HG03469 (cell line): ENCODE measurements at regions not wholly inside any gene's neighbourhood (a gene's known extent, or its start where the extent isn't known, plus 50 kb on each side); places are given as distances from the start of the nearest gene placed in this dataset.

Source experiments
- ATAC-seq: cut with Tn5 transposase; IDR thresholded peaks from one replicate; pipeline ENCODE4 v1.9.1; 2021; ENCODE audit warnings: mild to moderate bottlenecking, moderate library complexity, moderate number of reproducible peaks; ENCODE audit not compliant: unreplicated experiment

- ATAC-seq = no peak
Measured at GRCh38 chr4:127149086-127149485, 483.7 kb upstream of the INTU start.

- ATAC-seq = no peak
Measured at GRCh38 chr4:127151941-127152340, 480.8 kb upstream of the INTU start.

- ATAC-seq = no peak
Measured at GRCh38 chr4:127155116-127155515, 477.6 kb upstream of the INTU start.

GRCh38 chr4:127155555-127155954 is 477.2 kb upstream of the INTU start:
- no peak for ATAC-seq

- ATAC-seq = no peak
Measured at GRCh38 chr4:127162741-127163140, 470.0 kb upstream of the INTU start.

- no peak for ATAC-seq
Measured at GRCh38 chr4:127165971-127166370, 466.8 kb upstream of the INTU start.

- ATAC-seq = no peak
Measured at GRCh38 chr4:127174201-127174600, 458.6 kb upstream of the INTU start.

GRCh38 chr4:127174616-127175015 is 458.1 kb upstream of the INTU start:
- ATAC-seq = no peak

GRCh38 chr4:127179256-127180087 is 453.3 kb upstream of the INTU start:
- ATAC-seq = no peak

GRCh38 chr4:127181001-127181400 is 451.8 kb upstream of the INTU start:
- ATAC-seq = no peak

GRCh38 chr4:127182687-127183086 is 450.1 kb upstream of the INTU start:
- ATAC-seq = no peak

- no peak for ATAC-seq
Measured at GRCh38 chr4:127188847-127189246, 443.9 kb upstream of the INTU start.

GRCh38 chr4:127194281-127194680 is 438.5 kb upstream of the INTU start:
- ATAC-seq = no peak

- no peak for ATAC-seq
Measured at GRCh38 chr4:127196655-127197352, 436.0 kb upstream of the INTU start.

GRCh38 chr4:127203562-127204200 is 429.1 kb upstream of the INTU start:
- ATAC-seq = no peak

- no peak for ATAC-seq
Measured at GRCh38 chr4:127204322-127204721, 428.4 kb upstream of the INTU start.

GRCh38 chr4:127209580-127210095 is 423.1 kb upstream of the INTU start:
- no peak for ATAC-seq

- ATAC-seq = no peak
Measured at GRCh38 chr4:127210893-127211649, 421.7 kb upstream of the INTU start.

GRCh38 chr4:127211650-127212560 is 420.9 kb upstream of the INTU start:
- no peak for ATAC-seq

- ATAC-seq = no peak
Measured at GRCh38 chr4:127212701-127213100, 420.1 kb upstream of the INTU start.
